Type B pancreatic cell (in vitro differentiated cells): ENCODE measurements at regions not wholly inside any gene's neighbourhood (a gene's known extent, or its start where the extent isn't known, plus 50 kb on each side); places are given as distances from the start of the nearest gene placed in this dataset.
"Not testable (repeated sequence)": the region's sequence is repeated elsewhere in the genome, so short reads cannot be mapped to it uniquely, and the experiment has no call there.

Experiments
- DNase-seq: peaks from one replicate; pipeline ENCODE4 v3.0.0; 2021; ENCODE audit warnings: mixed read lengths; ENCODE audit not compliant: unreplicated experiment; ENCODE audit errors: extremely low spot score
- H3K27ac Mint-ChIP-seq: 2 replicates; pipeline ENCODE4 v1.8.0; 2021; ENCODE audit warnings: mild to moderate bottlenecking, mixed read lengths
- H3K27me3 Mint-ChIP-seq: 2 replicates; pipeline ENCODE4 v1.8.0; 2021; ENCODE audit warnings: mixed read lengths
- H3K36me3 Mint-ChIP-seq: 2 replicates; pipeline ENCODE4 v1.8.0; 2021; ENCODE audit warnings: mixed read lengths
- H3K4me1 Mint-ChIP-seq: one replicate; pipeline ENCODE4 v1.8.0; 2021; ENCODE audit warnings: mixed read lengths; ENCODE audit not compliant: unreplicated experiment
- H3K4me3 Mint-ChIP-seq: 2 replicates; pipeline ENCODE4 v1.8.0; 2021; ENCODE audit warnings: mild to moderate bottlenecking, mixed read lengths
- H3K9me3 Mint-ChIP-seq: 2 replicates; pipeline ENCODE4 v1.8.0; 2021; ENCODE audit warnings: mixed read lengths
- TF ChIP-seq, protein P1 (sequence below): fragments of 200-600 bp; sonication (generic); conservative IDR thresholded peaks from 2 replicates; pipeline ENCODE4 v1.5.0; 2021; ENCODE audit warnings: antibody characterized with exemption, mild to moderate bottlenecking

DNA sequence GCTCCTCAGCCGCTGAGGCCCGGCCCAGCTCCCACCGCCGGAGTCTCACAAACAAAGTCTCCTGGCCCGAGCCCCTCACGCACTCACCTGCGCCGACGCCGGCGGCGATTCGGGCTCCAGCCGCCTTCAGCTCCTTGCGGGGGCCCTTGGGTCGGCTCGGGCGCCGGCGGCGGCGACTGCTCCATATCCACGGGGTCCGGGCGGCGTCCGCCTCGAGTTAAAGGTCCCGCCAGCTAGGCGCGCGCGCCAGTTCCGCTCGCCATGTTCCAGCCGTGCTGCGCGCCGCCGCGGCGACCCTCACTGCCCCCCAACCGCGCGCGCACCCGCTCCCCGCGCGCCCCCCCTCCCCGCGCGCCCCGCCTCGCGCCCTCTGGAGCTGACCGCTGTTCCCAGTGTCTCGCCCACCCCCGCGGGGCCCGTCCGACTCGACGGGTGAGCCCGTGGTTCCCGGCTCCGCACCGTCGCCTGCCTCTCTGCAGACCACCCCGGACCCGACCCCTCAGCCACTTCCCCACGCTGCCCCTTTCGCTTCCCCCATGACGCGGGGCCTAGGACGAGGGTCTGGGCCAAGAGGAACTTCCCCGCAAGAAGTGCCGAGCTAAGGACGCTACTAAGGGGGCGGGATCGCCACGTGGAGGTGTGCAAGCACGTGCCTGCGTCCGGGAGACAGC lies 396.1 kb downstream of the ZNF33B start:
- no peak overlapping the region for H3K4me3 Mint-ChIP-seq
- TF ChIP-seq, protein P1, sequence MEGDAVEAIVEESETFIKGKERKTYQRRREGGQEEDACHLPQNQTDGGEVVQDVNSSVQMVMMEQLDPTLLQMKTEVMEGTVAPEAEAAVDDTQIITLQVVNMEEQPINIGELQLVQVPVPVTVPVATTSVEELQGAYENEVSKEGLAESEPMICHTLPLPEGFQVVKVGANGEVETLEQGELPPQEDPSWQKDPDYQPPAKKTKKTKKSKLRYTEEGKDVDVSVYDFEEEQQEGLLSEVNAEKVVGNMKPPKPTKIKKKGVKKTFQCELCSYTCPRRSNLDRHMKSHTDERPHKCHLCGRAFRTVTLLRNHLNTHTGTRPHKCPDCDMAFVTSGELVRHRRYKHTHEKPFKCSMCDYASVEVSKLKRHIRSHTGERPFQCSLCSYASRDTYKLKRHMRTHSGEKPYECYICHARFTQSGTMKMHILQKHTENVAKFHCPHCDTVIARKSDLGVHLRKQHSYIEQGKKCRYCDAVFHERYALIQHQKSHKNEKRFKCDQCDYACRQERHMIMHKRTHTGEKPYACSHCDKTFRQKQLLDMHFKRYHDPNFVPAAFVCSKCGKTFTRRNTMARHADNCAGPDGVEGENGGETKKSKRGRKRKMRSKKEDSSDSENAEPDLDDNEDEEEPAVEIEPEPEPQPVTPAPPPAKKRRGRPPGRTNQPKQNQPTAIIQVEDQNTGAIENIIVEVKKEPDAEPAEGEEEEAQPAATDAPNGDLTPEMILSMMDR: no peak
- H3K36me3 Mint-ChIP-seq: no peaks in the 10 kb centered on the region
- no peaks in the 10 kb centered on the region for H3K27me3 Mint-ChIP-seq
- no peaks in the 10 kb centered on the region for H3K9me3 Mint-ChIP-seq
- DNase-seq: no peak
- H3K27ac Mint-ChIP-seq: no peak overlapping the region
- H3K4me1 Mint-ChIP-seq: no peaks in the 10 kb centered on the region

GRCh38 chr10:42236401-42236800 lies 402.0 kb downstream of the ZNF33B start:
- H3K27ac Mint-ChIP-seq, H3K4me1 Mint-ChIP-seq, H3K9me3 Mint-ChIP-seq, H3K4me3 Mint-ChIP-seq, DNase-seq, H3K27me3 Mint-ChIP-seq, H3K36me3 Mint-ChIP-seq: not testable (repeated sequence)

DNA sequence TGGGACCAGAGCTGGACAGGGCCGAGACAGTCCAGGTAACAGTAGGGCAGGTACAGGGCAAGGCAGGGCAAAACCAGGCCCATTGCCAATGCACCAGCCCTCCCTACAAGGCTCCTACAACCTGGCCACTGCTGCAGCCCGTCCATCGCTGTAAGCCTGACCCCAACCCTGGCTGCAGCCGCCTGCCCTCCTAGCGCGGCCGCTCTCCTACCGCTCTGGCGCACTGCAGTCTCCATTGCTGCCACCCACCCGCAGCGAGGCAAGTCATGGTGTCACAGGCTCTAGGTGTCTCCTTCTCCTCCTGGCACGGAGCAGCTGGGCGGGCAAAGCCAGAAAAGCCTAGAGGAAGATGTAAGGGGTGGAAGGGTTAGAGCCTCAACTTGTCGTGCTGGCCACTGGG lies 402.6 kb downstream of the ZNF33B start:
- H3K4me3 Mint-ChIP-seq, H3K9me3 Mint-ChIP-seq, H3K27ac Mint-ChIP-seq, H3K36me3 Mint-ChIP-seq, H3K4me1 Mint-ChIP-seq, H3K27me3 Mint-ChIP-seq, DNase-seq: not testable (repeated sequence)

- H3K27me3 Mint-ChIP-seq, DNase-seq, H3K27ac Mint-ChIP-seq, H3K4me1 Mint-ChIP-seq, H3K9me3 Mint-ChIP-seq, H3K36me3 Mint-ChIP-seq, H3K4me3 Mint-ChIP-seq: not testable (repeated sequence)
Observed at GRCh38 chr10:42235241-42235640, 403.1 kb downstream of the ZNF33B start.

DNA sequence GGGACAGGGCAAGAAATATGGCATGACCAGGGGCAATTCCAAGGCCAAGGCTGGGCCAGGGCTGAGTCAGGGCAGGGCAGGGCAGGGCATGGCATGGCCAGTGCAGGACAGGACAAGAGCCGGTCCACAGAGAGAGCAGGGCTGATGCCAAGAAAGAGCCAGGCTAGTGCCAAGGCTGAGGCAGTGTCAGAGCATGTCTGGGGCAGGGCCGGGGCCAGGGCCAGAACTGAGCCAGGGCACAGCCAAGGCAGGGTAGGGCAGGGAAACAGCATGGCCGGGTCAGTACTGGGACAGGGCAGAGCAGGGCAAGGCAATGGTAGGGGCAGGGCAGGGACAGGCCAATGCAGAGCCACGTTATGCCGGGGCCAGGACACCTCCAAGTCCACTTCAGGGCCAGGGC lies 403.9 kb downstream of the ZNF33B start:
- H3K27ac Mint-ChIP-seq, DNase-seq, H3K9me3 Mint-ChIP-seq, H3K4me3 Mint-ChIP-seq, H3K4me1 Mint-ChIP-seq, H3K27me3 Mint-ChIP-seq, H3K36me3 Mint-ChIP-seq: not testable (repeated sequence)

- H3K4me1 Mint-ChIP-seq, H3K27me3 Mint-ChIP-seq, H3K9me3 Mint-ChIP-seq, H3K4me3 Mint-ChIP-seq, H3K27ac Mint-ChIP-seq, DNase-seq, H3K36me3 Mint-ChIP-seq: not testable (repeated sequence)
Observed at GRCh38 chr10:42233461-42234206, 404.7 kb downstream of the ZNF33B start.

DNA sequence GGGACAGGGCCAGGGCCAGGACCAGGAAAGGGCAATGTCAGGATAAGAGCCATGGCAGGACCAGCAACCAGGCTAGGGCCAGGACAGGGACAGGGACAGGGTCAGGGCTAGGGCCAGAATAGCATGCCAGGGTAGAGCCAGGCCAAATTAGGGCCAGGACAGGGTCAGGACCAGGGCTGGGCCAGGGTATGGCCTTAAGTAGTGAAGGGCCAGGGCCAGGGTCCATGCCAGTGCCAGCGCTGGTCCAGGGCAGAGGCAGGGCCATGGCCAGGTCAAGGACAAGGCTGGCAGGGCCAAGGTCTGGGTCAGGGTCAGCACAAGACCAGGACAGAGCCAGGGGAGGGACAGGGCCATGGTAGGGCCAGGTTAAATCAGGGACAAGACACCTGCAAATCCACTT lies 405.4 kb downstream of the ZNF33B start:
- H3K27ac Mint-ChIP-seq, H3K27me3 Mint-ChIP-seq, H3K4me1 Mint-ChIP-seq, H3K36me3 Mint-ChIP-seq, H3K9me3 Mint-ChIP-seq, H3K4me3 Mint-ChIP-seq, DNase-seq: not testable (repeated sequence)

- H3K9me3 Mint-ChIP-seq: peaks cover 23% of the 10 kb centered on the region
- H3K36me3 Mint-ChIP-seq, H3K4me1 Mint-ChIP-seq, H3K4me3 Mint-ChIP-seq, H3K27ac Mint-ChIP-seq, H3K27me3 Mint-ChIP-seq, DNase-seq: not testable (repeated sequence)
Observed at GRCh38 chr10:42230812-42231211, 407.6 kb downstream of the ZNF33B start.

- DNase-seq: not testable (repeated sequence)
- peaks cover 23% of the 10 kb centered on the region for H3K9me3 Mint-ChIP-seq
Observed at GRCh38 chr10:42230115-42230514, 408.3 kb downstream of the ZNF33B start.

GRCh38 chr10:42227859-42228258 lies 410.5 kb downstream of the ZNF33B start:
- not testable (repeated sequence) for H3K4me3 Mint-ChIP-seq, H3K27ac Mint-ChIP-seq, H3K4me1 Mint-ChIP-seq, H3K27me3 Mint-ChIP-seq, H3K36me3 Mint-ChIP-seq, DNase-seq
- peaks cover 23% of the 10 kb centered on the region for H3K9me3 Mint-ChIP-seq

More at GRCh38 chr10:42230115-42230514, 408.3 kb downstream of the ZNF33B start:
- H3K27ac Mint-ChIP-seq, H3K36me3 Mint-ChIP-seq, H3K4me3 Mint-ChIP-seq, H3K4me1 Mint-ChIP-seq, H3K27me3 Mint-ChIP-seq: not testable (repeated sequence)

DNA sequence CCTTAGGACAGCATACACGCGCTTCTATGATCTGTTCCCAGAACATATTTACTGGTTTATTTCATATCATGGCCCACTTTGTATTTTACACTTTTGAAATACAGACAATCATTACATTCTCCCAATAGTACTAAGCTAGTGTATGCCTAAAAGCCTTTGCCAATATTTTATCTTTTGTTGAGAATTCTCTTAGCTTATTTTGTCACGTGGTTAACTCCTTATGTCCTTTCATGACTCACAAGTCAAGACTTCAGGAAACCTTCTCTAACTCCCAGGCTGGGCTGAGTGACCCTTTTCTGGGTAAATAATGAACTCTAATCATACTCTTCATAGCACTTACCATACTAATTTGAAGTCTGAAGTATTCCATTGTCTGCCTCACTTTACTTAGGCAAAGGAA lies 444.8 kb downstream of the ZNF33B start:
- H3K9me3 Mint-ChIP-seq, H3K27ac Mint-ChIP-seq, DNase-seq, H3K27me3 Mint-ChIP-seq, H3K4me1 Mint-ChIP-seq, H3K36me3 Mint-ChIP-seq, H3K4me3 Mint-ChIP-seq: not testable (repeated sequence)
